SK-N-SH treated with all-trans-retinoic acid at 6 μM for 48 hours (cell line): ENCODE measurements at regions not wholly inside any gene's neighbourhood (a gene's known extent, or its start where the extent isn't known, plus 50 kb on each side); places are given as distances from the start of the nearest gene placed in this dataset.

ENCODE experiments used
- ARNTL ChIP-seq: fragments of 450-650 bp; formaldehyde crosslinking; IDR thresholded peaks from 2 replicates; pipeline ENCODE4 v1.5.0; 2020; ENCODE audit warnings: low read depth, mild to moderate bottlenecking, moderate library complexity, borderline replicate concordance
- ZC3H10 ChIP-seq: fragments of 250-450 bp; sonication (Bioruptor Pico); IDR thresholded peaks from 2 replicates; pipeline ENCODE4 v1.5.1; 2021; ENCODE audit warnings: mild to moderate bottlenecking, moderate library complexity
- ZNF70 ChIP-seq: fragments of 450-650 bp; formaldehyde crosslinking; IDR thresholded peaks from 2 replicates; pipeline ENCODE4 v1.5.0; 2020; ENCODE audit warnings: mild to moderate bottlenecking, moderate library complexity
- ZNF8 ChIP-seq: fragments of 450-650 bp; formaldehyde crosslinking; IDR thresholded peaks from 2 replicates; pipeline ENCODE4 v1.5.0; 2020; ENCODE audit warnings: mild to moderate bottlenecking, moderate library complexity
- TF ChIP-seq, protein P1 (sequence below): fragments of 250-450 bp; sonication (Bioruptor Pico); IDR thresholded peaks from 2 replicates; pipeline ENCODE4 v1.5.1; 2020; ENCODE audit warnings: low read depth, mild to moderate bottlenecking, moderate library complexity

DNA sequence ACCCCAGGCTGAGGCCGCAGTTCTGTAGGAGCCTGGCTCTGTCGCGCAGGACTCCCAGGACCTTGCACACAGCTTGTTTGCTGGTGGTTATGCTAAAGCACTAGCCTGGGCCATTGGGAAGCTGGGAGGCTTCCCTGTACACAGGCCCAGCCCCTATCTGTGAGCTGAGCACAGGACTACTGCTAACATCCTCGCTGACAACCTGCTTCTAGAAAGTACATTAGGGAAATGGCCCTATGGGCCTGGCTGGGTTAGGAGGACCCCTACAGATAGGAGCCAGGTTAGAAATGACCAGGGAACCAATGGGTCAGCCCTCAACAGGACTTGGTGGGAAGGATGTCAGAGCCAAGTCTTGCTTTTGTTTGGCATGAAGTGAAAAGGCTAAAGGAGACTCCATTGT lies 219.4 kb upstream of the LNX1 start:
- TF ChIP-seq, protein P1, sequence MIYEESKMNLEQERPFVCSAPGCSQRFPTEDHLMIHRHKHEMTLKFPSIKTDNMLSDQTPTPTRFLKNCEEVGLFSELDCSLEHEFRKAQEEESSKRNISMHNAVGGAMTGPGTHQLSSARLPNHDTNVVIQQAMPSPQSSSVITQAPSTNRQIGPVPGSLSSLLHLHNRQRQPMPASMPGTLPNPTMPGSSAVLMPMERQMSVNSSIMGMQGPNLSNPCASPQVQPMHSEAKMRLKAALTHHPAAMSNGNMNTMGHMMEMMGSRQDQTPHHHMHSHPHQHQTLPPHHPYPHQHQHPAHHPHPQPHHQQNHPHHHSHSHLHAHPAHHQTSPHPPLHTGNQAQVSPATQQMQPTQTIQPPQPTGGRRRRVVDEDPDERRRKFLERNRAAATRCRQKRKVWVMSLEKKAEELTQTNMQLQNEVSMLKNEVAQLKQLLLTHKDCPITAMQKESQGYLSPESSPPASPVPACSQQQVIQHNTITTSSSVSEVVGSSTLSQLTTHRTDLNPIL (CRISPR knock-in tag) = no peak
- TF ChIP-seq ZNF8 (CRISPR knock-in tag) = no peak
- TF ChIP-seq ZC3H10 (CRISPR knock-in tag) = no peak
- TF ChIP-seq ZNF70 (CRISPR knock-in tag) = no peak
- no peak for TF ChIP-seq ARNTL (CRISPR knock-in tag)
